Stimulated activated naive CD8-positive, alpha-beta T cell treated with anti-CD3 and anti-CD28 coated beads, Interleukin-15, Interleukin-2, amounts not matched to agents 100 U/mL and 50 U/mL, for 24 hours (primary cell): ENCODE measurements at regions not wholly inside any gene's neighbourhood (a gene's known extent, or its start where the extent isn't known, plus 50 kb on each side); places are given as distances from the start of the nearest gene placed in this dataset.
"Not testable (repeated sequence)": the region's sequence is repeated elsewhere in the genome, so short reads cannot be mapped to it uniquely, and the experiment has no call there.

Experiments
- ATAC-seq: fragments of 150-1000 bp; cut with Tn5 transposase; one replicate; pipeline ENCODE4 v1.10.0; 2021
- DNase-seq: peaks from one replicate; pipeline ENCODE4 v3.0.0; 2021

GRCh38 chr1:222240536-222241181 lies 307.2 kb downstream of the HHIPL2 start:
- ATAC-seq (no peak), DNase-seq (no peak)

GRCh38 chr1:222239130-222239529 lies 308.8 kb downstream of the HHIPL2 start:
- ATAC-seq (no peak), DNase-seq (no peak)

- ATAC-seq, result no peak
- DNase-seq, result no peak
Observed at GRCh38 chr1:222234351-222234750, 313.6 kb downstream of the HHIPL2 start.

- DNase-seq (no peak), ATAC-seq (no peak)
Observed at GRCh38 chr1:222233444-222234158, 314.3 kb downstream of the HHIPL2 start.

GRCh38 chr1:222232842-222233241 lies 315.1 kb downstream of the HHIPL2 start:
- ATAC-seq, result no peak
- no peak for DNase-seq

- ATAC-seq, result no peak
Observed at GRCh38 chr1:222229672-222230312, 318.1 kb downstream of the HHIPL2 start.

GRCh38 chr1:222225316-222225691 lies 322.6 kb downstream of the HHIPL2 start:
- no peak for ATAC-seq

More at GRCh38 chr1:222229672-222230312, 318.1 kb downstream of the HHIPL2 start:
- no peak for DNase-seq

GRCh38 chr1:222224636-222225315 lies 323.1 kb downstream of the HHIPL2 start:
- ATAC-seq (no peak), DNase-seq (no peak)

More at GRCh38 chr1:222225316-222225691, 322.6 kb downstream of the HHIPL2 start:
- DNase-seq, result no peak

- ATAC-seq (no peak), DNase-seq (no peak)
Observed at GRCh38 chr1:222224156-222224555, 323.7 kb downstream of the HHIPL2 start.

GRCh38 chr1:222223010-222223409 lies 324.9 kb downstream of the HHIPL2 start:
- no peak for DNase-seq
- ATAC-seq, result no peak

GRCh38 chr1:222216255-222216754 lies 331.6 kb downstream of the HHIPL2 start:
- no peak for ATAC-seq
- DNase-seq, result no peak

GRCh38 chr1:222210776-222211175 lies 337.1 kb downstream of the HHIPL2 start:
- DNase-seq, result no peak

GRCh38 chr1:222204475-222204874 lies 343.4 kb downstream of the HHIPL2 start:
- no peak for ATAC-seq
- no peak for DNase-seq

More at GRCh38 chr1:222210776-222211175, 337.1 kb downstream of the HHIPL2 start:
- no peak for ATAC-seq

- ATAC-seq (no peak), DNase-seq (no peak)
Observed at GRCh38 chr1:222202831-222203230, 345.1 kb downstream of the HHIPL2 start.

- ATAC-seq (no peak), DNase-seq (no peak)
Observed at GRCh38 chr1:222196736-222197135, 351.2 kb downstream of the HHIPL2 start.

- no peak for DNase-seq
- ATAC-seq, result no peak
Observed at GRCh38 chr1:222196288-222196687, 351.6 kb downstream of the HHIPL2 start.

GRCh38 chr1:222195857-222196256 lies 352.0 kb downstream of the HHIPL2 start:
- DNase-seq (no peak), ATAC-seq (no peak)

- ATAC-seq, result no peak
- no peak for DNase-seq
Observed at GRCh38 chr1:222189218-222189617, 358.7 kb downstream of the HHIPL2 start.

GRCh38 chr1:222187566-222188332 lies 360.2 kb downstream of the HHIPL2 start:
- DNase-seq (no peak), ATAC-seq (no peak)

GRCh38 chr1:222182641-222183040 lies 365.3 kb downstream of the HHIPL2 start:
- DNase-seq, result no peak
- ATAC-seq, result no peak

GRCh38 chr1:222181191-222181590 lies 366.7 kb downstream of the HHIPL2 start:
- no peak for DNase-seq
- ATAC-seq, result no peak

GRCh38 chr1:222177496-222177895 lies 370.4 kb downstream of the HHIPL2 start:
- not testable (repeated sequence) for ATAC-seq, DNase-seq
